Kidney tubule cell (primary cell): ENCODE measurements at regions not wholly inside any gene's neighbourhood (a gene's known extent, or its start where the extent isn't known, plus 50 kb on each side); places are given as distances from the start of the nearest gene placed in this dataset.

Experiments
- DNase-seq: peaks from one replicate; pipeline ENCODE4 v3.0.0-alpha.2; 2018; ENCODE audit warnings: low spot score

GRCh38 chr14:65794674-65795279 is 382.2 kb downstream of the FUT8 start:
- no peak for DNase-seq

- no peak for DNase-seq
Observed at GRCh38 chr14:65798216-65798615, 385.7 kb downstream of the FUT8 start.

GRCh38 chr14:65800694-65801093 is 388.2 kb downstream of the FUT8 start:
- DNase-seq, result no peak

GRCh38 chr14:65802196-65802595 is 389.7 kb downstream of the FUT8 start:
- DNase-seq, result no peak

- no peak for DNase-seq
Observed at GRCh38 chr14:65803885-65804284, 391.4 kb downstream of the FUT8 start.

- no peak for DNase-seq
Observed at GRCh38 chr14:65804439-65805112, 392.0 kb downstream of the FUT8 start.

GRCh38 chr14:65805113-65805473 is 392.6 kb downstream of the FUT8 start:
- no peak for DNase-seq

GRCh38 chr14:65808390-65808789 is 395.9 kb downstream of the FUT8 start:
- DNase-seq, result no peak

- DNase-seq, result no peak
Observed at GRCh38 chr14:65810322-65810721, 397.8 kb downstream of the FUT8 start.

- peak; percentile 47 for DNase-seq
Observed at GRCh38 chr14:65813760-65814384, 401.3 kb downstream of the FUT8 start.

GRCh38 chr14:65815127-65815526 is 402.6 kb downstream of the FUT8 start:
- no peak for DNase-seq

GRCh38 chr14:65817011-65817410 is 404.5 kb downstream of the FUT8 start:
- DNase-seq, result peak; percentile 11

GRCh38 chr14:65819569-65819968 is 407.0 kb downstream of the FUT8 start:
- DNase-seq, result no peak

- no peak for DNase-seq
Observed at GRCh38 chr14:65821224-65821753, 408.8 kb downstream of the FUT8 start.

GRCh38 chr14:65824285-65824977 is 411.9 kb downstream of the FUT8 start:
- DNase-seq, result peak; percentile 73

GRCh38 chr14:65824978-65825299 is 412.4 kb downstream of the FUT8 start:
- DNase-seq, result no peak

GRCh38 chr14:65826946-65827345 is 414.4 kb downstream of the FUT8 start:
- DNase-seq, result no peak

- no peak for DNase-seq
Observed at GRCh38 chr14:65827520-65827919, 415.0 kb downstream of the FUT8 start.

GRCh38 chr14:65828396-65828795 is 415.9 kb downstream of the FUT8 start:
- DNase-seq, result no peak

GRCh38 chr14:65832431-65833266 is 420.1 kb downstream of the FUT8 start:
- DNase-seq, result peak; percentile 74

- no peak for DNase-seq
Observed at GRCh38 chr14:65833267-65833880, 420.8 kb downstream of the FUT8 start.

- no peak for DNase-seq
Observed at GRCh38 chr14:65834051-65834450, 421.5 kb downstream of the FUT8 start.
